ENCODE measurements at regions not wholly inside any gene's neighbourhood (a gene's known extent, or its start where the extent isn't known, plus 50 kb on each side); places are given as distances from the start of the nearest gene placed in this dataset.

DNA sequence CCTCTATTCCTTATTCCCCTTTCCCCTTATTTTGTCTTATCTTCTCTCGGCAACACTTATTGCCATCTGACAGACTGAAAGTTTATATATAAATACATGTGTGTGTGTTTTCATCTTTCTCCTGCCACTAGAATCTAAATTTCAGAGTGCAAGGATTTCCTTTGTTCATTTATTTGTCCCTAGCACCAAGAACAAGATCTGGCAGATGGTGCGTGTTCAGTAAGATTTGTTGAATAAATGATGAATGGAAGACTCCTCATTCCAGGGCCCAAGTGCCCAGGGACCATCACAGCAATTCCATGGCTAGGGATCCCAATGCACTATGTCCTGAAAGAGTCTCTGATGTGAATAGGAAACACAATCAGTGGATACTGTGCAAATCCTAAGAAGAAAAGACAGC lies 97.9 kb upstream of the EEA1 start:
- TF ChIP-seq, protein P1, sequence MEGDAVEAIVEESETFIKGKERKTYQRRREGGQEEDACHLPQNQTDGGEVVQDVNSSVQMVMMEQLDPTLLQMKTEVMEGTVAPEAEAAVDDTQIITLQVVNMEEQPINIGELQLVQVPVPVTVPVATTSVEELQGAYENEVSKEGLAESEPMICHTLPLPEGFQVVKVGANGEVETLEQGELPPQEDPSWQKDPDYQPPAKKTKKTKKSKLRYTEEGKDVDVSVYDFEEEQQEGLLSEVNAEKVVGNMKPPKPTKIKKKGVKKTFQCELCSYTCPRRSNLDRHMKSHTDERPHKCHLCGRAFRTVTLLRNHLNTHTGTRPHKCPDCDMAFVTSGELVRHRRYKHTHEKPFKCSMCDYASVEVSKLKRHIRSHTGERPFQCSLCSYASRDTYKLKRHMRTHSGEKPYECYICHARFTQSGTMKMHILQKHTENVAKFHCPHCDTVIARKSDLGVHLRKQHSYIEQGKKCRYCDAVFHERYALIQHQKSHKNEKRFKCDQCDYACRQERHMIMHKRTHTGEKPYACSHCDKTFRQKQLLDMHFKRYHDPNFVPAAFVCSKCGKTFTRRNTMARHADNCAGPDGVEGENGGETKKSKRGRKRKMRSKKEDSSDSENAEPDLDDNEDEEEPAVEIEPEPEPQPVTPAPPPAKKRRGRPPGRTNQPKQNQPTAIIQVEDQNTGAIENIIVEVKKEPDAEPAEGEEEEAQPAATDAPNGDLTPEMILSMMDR (IDR thresholded peaks at IDR 0.05): no peak
- no peak for TF ChIP-seq POLR2AphosphoS5 (IDR thresholded peaks at IDR 0.05)
- TF ChIP-seq POLR2A (IDR thresholded peaks at IDR 0.05): no peak

Measured in breast epithelium (tissue), 3 donors.